Thyroid gland (tissue), 4 donors: ENCODE measurements at regions not wholly inside any gene's neighbourhood (a gene's known extent, or its start where the extent isn't known, plus 50 kb on each side); places are given as distances from the start of the nearest gene placed in this dataset.

Experiments
- CTCF ChIP-seq, 6 experiments: fragments of 200-600 bp in 3 of 6; fragments of 450-650 bp in 3 of 6; sonication (generic) in 3 of 6; IDR thresholded peaks; one replicate each; pipeline ENCODE4 v1.5.1; 2016 to 2019; ENCODE audit warnings: antibody characterized with exemption in 6 of 6, mild to moderate bottlenecking in 2 of 6, inconsistent platforms in 1 of 6, moderate library complexity in 1 of 6
- POLR2A ChIP-seq, 2 donors: fragments of 450-650 bp; IDR thresholded peaks; one replicate each; pipeline ENCODE4 v1.6.1; 2017; ENCODE audit warnings: antibody characterized with exemption in 2 of 2, mild to moderate bottlenecking in 2 of 2, moderate library complexity in 1 of 2

- TF ChIP-seq CTCF (IDR thresholded peaks at IDR 0.05) (no peak), POLR2A (IDR thresholded peaks at IDR 0.05) (no peak)
Observed at GRCh38 chr15:86021281-86022264, 58.1 kb upstream of the AGBL1 start.
